GM12873 (cell line): ENCODE measurements at regions not wholly inside any gene's neighbourhood (a gene's known extent, or its start where the extent isn't known, plus 50 kb on each side); places are given as distances from the start of the nearest gene placed in this dataset.

ENCODE experiments used
- TF ChIP-seq, protein P1 (sequence below): IDR thresholded peaks from 2 replicates; pipeline ENCODE4 v1.5.1; 2012; ENCODE audit warnings: low read depth, mild to moderate bottlenecking, moderate library complexity, low read length, control low read depth; ENCODE audit not compliant: insufficient read depth; ENCODE audit errors: missing control alignments

- TF ChIP-seq, protein P1, sequence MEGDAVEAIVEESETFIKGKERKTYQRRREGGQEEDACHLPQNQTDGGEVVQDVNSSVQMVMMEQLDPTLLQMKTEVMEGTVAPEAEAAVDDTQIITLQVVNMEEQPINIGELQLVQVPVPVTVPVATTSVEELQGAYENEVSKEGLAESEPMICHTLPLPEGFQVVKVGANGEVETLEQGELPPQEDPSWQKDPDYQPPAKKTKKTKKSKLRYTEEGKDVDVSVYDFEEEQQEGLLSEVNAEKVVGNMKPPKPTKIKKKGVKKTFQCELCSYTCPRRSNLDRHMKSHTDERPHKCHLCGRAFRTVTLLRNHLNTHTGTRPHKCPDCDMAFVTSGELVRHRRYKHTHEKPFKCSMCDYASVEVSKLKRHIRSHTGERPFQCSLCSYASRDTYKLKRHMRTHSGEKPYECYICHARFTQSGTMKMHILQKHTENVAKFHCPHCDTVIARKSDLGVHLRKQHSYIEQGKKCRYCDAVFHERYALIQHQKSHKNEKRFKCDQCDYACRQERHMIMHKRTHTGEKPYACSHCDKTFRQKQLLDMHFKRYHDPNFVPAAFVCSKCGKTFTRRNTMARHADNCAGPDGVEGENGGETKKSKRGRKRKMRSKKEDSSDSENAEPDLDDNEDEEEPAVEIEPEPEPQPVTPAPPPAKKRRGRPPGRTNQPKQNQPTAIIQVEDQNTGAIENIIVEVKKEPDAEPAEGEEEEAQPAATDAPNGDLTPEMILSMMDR = peak; percentile 46
Observed at GRCh38 chr15:77901921-77902750, 175.4 kb downstream of the TBC1D2B start.

DNA sequence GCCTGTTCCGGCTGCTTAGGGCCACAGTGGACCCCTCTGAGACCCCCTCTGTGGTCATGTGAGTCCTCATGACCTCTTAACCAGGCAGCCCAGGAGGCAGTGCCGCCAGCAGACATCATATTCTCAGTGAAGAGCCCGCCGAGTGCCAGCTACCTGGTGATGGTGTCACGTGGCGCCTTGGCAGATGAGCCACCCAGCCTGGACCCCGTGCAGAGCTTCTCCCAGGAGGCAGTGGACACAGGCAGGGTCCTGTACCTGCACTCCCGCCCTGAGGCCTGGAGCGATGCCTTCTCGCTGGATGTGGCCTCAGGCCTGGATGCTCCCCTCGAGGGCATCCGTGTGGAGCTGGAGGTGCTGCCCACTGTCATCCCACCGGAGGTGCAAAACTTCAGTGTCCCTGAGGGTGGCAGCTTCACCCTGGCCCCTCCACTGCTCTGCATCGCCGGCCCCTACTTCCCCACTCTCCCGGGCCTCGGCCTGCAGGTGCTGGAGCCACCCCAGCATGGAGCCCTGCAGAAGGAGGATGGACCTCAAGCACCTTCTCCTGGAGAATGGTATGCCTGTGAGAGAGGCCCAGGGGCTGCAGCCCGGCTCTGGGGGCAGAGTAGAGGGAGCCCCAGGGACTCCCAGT, 176.1 kb downstream of the TBC1D2B start:
- TF ChIP-seq, protein P1 = no peak

- TF ChIP-seq, protein P1 = peak; percentile 57
Observed at GRCh38 chr15:77900331-77900963, 177.1 kb downstream of the TBC1D2B start.

GRCh38 chr15:77898811-77899730, 178.4 kb downstream of the TBC1D2B start:
- TF ChIP-seq, protein P1 = no peak

GRCh38 chr15:77897896-77898406, 179.6 kb downstream of the TBC1D2B start:
- TF ChIP-seq, protein P1 = no peak

DNA sequence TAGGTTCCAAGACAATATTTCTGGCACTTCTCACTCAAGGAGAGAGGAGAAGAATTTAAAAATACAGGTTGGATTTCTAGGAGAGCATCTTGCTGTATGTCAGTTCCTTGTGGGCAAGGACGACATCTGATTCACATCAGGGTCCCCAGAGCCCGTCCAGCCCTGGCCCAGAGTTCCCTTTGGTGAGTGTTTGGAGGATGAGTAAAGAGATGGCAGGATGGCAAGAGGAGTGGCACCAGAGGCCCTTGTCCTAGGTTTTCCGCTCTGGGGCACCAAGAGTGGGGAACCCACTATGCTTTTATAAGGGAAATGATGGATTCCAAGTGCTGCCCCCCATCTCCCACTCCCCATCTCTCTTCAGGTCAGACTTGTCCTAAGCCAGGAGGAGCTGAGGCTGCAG, 181.8 kb downstream of the TBC1D2B start:
- TF ChIP-seq, protein P1 = no peak
